ENCODE measurements at regions not wholly inside any gene's neighbourhood (a gene's known extent, or its start where the extent isn't known, plus 50 kb on each side); places are given as distances from the start of the nearest gene placed in this dataset.
"Not testable (repeated sequence)": the region's sequence is repeated elsewhere in the genome, so short reads cannot be mapped to it uniquely, and the experiment has no call there.

DNA sequence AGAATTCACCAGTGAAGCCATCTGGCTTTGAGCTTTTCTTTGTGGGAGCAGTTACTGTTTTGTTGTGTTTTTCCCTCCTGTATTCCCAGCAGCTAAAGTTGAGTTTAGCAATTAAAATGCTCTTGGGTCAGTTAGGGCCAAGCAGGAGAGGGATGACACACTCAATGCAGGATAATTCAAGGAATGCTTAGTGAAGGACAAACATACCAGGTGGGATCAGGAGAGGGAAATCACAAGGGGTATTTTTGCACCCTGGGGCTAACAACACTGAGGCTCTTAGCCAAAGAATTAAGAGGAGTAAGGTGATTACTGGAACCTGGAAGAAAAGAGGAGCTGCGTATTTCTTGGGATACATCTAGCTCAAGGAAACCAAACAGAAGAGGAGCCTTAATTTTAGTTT is 82.4 kb upstream of the KCND2 start:
- in situ Hi-C loops (cut with MboI; ENCODE audit: low sequenced_read_pairs, unreplicated experiment): no loop called here
- DNase-seq (ENCODE audit: low spot score): no peak

GRCh38 chr7:120191423-120191822 is 81.6 kb upstream of the KCND2 start:
- in situ Hi-C loops (cut with MboI; ENCODE audit: low sequenced_read_pairs, unreplicated experiment): not testable (repeated sequence)

More for the DNA sequence above, 82.4 kb upstream of the KCND2 start:
- TF ChIP-seq, protein P1, sequence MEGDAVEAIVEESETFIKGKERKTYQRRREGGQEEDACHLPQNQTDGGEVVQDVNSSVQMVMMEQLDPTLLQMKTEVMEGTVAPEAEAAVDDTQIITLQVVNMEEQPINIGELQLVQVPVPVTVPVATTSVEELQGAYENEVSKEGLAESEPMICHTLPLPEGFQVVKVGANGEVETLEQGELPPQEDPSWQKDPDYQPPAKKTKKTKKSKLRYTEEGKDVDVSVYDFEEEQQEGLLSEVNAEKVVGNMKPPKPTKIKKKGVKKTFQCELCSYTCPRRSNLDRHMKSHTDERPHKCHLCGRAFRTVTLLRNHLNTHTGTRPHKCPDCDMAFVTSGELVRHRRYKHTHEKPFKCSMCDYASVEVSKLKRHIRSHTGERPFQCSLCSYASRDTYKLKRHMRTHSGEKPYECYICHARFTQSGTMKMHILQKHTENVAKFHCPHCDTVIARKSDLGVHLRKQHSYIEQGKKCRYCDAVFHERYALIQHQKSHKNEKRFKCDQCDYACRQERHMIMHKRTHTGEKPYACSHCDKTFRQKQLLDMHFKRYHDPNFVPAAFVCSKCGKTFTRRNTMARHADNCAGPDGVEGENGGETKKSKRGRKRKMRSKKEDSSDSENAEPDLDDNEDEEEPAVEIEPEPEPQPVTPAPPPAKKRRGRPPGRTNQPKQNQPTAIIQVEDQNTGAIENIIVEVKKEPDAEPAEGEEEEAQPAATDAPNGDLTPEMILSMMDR (IDR thresholded peaks at IDR 0.05; ENCODE audit: borderline replicate concordance, control extremely low read depth, extremely low read depth, insufficient read depth, missing control alignments): no peak

DNA sequence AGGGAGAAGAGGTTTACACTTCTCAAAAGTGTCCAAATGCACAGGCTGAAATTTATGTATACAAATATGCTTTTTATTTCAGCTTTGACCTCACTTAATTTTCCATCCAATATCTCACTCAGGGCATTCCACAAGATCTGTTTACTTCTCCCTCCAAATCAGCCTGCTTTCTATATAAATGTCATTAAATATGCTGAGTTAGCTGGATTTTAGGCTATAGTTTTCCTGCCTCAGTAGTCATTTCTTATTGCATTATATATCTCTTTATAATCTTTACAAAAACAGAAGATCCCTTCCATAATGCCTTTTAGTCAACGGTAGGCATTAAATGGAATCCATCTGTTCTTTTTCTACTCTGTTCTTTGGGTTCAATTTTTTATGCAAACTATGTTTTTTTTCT is 71.7 kb upstream of the KCND2 start:
- DNase-seq (ENCODE audit: low spot score): no peak
- in situ Hi-C loops (cut with MboI; ENCODE audit: low sequenced_read_pairs, unreplicated experiment): no loop called here
- TF ChIP-seq, protein P1 (IDR thresholded peaks at IDR 0.05; ENCODE audit: borderline replicate concordance, control extremely low read depth, extremely low read depth, insufficient read depth, missing control alignments): no peak

More at GRCh38 chr7:120191423-120191822, 81.6 kb upstream of the KCND2 start:
- not testable (repeated sequence) for DNase-seq (ENCODE audit: low spot score)

DNA sequence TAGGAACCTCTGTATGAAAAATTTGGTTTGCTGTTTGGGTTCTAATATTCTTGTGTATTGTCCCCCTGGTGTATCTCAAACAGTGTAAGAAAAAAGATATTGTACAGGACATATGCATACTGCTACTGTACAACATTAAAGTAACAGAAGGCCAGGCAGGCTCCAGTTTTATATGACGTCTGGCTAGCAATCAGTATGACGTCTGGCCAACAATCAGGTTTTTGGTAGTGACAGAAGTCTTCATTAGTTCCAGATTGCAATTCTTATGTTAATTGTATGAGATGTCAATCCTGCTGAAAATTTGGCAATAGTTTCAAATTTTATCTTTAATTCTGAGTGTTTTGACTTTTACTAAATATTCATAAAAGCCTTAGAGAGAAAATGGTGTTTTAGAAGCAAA is 67.9 kb upstream of the KCND2 start:
- in situ Hi-C loops (cut with MboI; ENCODE audit: low sequenced_read_pairs, unreplicated experiment): no loop called here
- no peak for DNase-seq (ENCODE audit: low spot score)
- TF ChIP-seq, protein P1 (IDR thresholded peaks at IDR 0.05; ENCODE audit: borderline replicate concordance, control extremely low read depth, extremely low read depth, insufficient read depth, missing control alignments): no peak

- in situ Hi-C loops (cut with MboI; ENCODE audit: low sequenced_read_pairs, unreplicated experiment): no loop called here
- DNase-seq (ENCODE audit: low spot score): no peak
- TF ChIP-seq, protein P1 (IDR thresholded peaks at IDR 0.05; ENCODE audit: borderline replicate concordance, control extremely low read depth, extremely low read depth, insufficient read depth, missing control alignments): no peak
Observed at GRCh38 chr7:120207037-120207436, 65.9 kb upstream of the KCND2 start.

DNA sequence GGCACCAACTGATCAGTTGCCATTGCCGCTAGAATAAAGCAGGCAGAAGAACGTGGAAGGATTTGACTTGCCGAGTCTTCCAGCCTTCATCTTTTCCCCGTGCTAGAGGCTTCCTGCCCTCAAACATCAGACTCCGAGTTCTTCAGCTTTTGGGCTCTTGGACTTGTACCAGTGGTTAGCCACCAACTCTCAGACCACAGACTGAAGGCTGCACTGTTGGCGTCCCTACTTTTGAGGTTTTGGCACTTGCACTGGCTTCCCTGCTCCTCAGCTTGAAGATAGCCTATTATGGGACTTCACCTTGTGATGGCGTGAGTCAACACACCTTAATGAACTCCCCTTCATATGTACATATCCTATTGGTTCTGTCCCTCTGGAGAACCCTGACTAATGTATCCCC is 57.3 kb upstream of the KCND2 start:
- no peak for DNase-seq (ENCODE audit: low spot score)
- TF ChIP-seq, protein P1 (IDR thresholded peaks at IDR 0.05; ENCODE audit: borderline replicate concordance, control extremely low read depth, extremely low read depth, insufficient read depth, missing control alignments): no peak
- in situ Hi-C loops (cut with MboI; ENCODE audit: low sequenced_read_pairs, unreplicated experiment): no loop called here

GRCh38 chr7:120216947-120217346 is 56.0 kb upstream of the KCND2 start:
- TF ChIP-seq, protein P1 (IDR thresholded peaks at IDR 0.05; ENCODE audit: borderline replicate concordance, control extremely low read depth, extremely low read depth, insufficient read depth, missing control alignments): no peak
- in situ Hi-C loops (cut with MboI; ENCODE audit: low sequenced_read_pairs, unreplicated experiment): no loop called here
- no peak for DNase-seq (ENCODE audit: low spot score)

All from GM13976 (cell line).